ENCODE measurements at regions not wholly inside any gene's neighbourhood (a gene's known extent, or its start where the extent isn't known, plus 50 kb on each side); places are given as distances from the start of the nearest gene placed in this dataset.

DNA sequence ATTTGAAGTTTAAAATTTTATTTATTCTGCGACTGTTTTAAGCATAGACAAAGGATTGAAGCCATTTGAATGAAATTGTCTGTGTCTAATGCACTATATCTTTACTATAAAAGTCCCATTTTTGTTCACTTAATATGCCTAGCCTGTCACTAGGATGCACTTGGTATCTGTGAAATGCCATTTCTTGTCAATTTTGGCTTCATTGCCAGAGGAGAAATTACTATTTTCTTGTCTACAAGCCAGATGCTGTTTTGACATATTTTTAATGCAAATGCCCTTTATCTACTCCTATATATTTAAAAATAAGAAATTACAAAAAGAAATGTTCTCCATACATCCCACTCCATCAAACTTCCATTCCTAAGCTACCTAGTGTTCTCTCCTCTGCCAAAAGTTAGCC is 1704.5 kb upstream of the RAG2 start:
- WGBS, 2 donors = 0 to 2% methylated on average over 1 of the region's 1 CpG
- H3K4me3 ChIP-seq = no peak overlapping the region

DNA sequence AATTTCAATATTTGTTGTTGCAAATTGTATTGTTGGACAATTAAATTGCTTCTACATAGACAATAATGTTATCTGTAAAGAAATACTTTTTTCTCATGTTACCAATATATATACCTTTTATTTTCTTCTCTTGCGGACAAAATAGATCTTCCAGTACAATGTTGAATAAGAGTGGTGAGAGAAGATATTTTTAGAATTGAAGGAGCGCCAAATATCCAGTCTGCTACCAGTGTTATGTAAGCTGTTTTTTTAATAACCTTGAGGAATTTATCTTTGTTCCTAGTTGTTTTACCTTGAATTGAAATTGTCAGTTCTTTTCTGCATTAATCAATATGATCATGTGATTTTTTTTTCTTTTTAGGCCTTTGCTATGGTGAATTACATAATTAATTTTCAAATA is 1702.5 kb upstream of the RAG2 start:
- ATAC-seq = peak in 2 of 8 donors; percentile 37 to 50
- Histone ChIP-seq H3K27ac (no peak overlapping the region), H3K27me3 (no peaks in the 10 kb centered on the region), H3K9me3 (peaks cover 0 to 5% (median 0%) of the 10 kb centered on the region in 11 donors), H3K4me3 (no peak overlapping the region), H3K4me1 (peaks cover 0 to 8% (median 0%) of the 10 kb centered on the region in 9 donors), H3K36me3 (no peaks in the 10 kb centered on the region)
- TF ChIP-seq, protein P1, sequence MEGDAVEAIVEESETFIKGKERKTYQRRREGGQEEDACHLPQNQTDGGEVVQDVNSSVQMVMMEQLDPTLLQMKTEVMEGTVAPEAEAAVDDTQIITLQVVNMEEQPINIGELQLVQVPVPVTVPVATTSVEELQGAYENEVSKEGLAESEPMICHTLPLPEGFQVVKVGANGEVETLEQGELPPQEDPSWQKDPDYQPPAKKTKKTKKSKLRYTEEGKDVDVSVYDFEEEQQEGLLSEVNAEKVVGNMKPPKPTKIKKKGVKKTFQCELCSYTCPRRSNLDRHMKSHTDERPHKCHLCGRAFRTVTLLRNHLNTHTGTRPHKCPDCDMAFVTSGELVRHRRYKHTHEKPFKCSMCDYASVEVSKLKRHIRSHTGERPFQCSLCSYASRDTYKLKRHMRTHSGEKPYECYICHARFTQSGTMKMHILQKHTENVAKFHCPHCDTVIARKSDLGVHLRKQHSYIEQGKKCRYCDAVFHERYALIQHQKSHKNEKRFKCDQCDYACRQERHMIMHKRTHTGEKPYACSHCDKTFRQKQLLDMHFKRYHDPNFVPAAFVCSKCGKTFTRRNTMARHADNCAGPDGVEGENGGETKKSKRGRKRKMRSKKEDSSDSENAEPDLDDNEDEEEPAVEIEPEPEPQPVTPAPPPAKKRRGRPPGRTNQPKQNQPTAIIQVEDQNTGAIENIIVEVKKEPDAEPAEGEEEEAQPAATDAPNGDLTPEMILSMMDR (IDR thresholded peaks at IDR 0.05) = no peak
- intact Hi-C loops (cut with DNase I) = loop anchor here in 2 of 10 donors (10.0 kb wide), 2 partner anchors 56 to 1346 kb away; no protein-coding TSS in a partner anchor
- no peak for DNase-seq
- 37 to 53% methylated on average over 2 of the region's 2 CpGs for WGBS, 2 donors

More for the DNA sequence above, 1704.5 kb upstream of the RAG2 start:
- intact Hi-C loops (cut with DNase I) = loop anchor here in 2 of 10 donors (10.0 kb wide), 2 partner anchors 58 to 1348 kb away; no protein-coding TSS in a partner anchor
- H3K27ac ChIP-seq = no peak overlapping the region
- DNase-seq (no peak), ATAC-seq (no peak)
- TF ChIP-seq, protein P1 (IDR thresholded peaks at IDR 0.05) = no peak
- peaks cover 0 to 8% (median 0%) of the 10 kb centered on the region in 9 donors for H3K4me1 ChIP-seq
- H3K9me3 ChIP-seq = no peaks in the 10 kb centered on the region
- no peaks in the 10 kb centered on the region for H3K27me3 ChIP-seq
- H3K36me3 ChIP-seq = no peaks in the 10 kb centered on the region

DNA sequence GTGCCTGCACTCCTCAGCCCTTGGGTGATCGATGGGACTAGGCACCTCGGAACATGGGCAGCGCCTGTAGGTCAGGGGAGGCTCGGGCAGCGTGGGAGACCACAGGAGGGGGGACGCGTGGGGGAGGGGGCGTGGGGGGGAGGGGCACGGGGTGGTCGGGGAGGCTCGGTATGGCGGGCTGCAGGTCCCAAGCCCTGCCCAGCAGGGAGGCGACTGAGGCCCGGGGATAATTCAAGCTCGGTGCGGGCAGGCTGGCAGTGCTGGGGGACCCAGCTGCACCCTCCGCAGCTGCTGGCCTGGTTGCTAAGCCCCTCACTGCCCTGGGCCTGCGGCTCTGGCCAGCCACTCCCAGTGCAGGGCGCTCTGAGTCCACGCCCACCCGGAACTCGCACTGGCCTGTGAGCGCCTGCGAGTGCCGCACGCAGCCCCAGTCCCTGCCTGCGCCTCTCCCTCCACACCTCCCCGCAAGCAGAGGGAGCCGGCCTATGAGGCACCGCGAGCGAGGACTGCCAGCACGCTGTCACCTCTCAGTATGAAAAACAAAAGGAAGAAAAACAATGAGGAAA is 1698.3 kb upstream of the RAG2 start:
- WGBS, 2 donors = 94 to 95% methylated on average over 33 of the region's 33 CpGs
- Histone ChIP-seq H3K4me1 (peaks cover 0 to 8% (median 0%) of the 10 kb centered on the region in 9 donors), H3K36me3 (no peaks in the 10 kb centered on the region), H3K4me3 (no peak overlapping the region), H3K9me3 (peaks cover 0 to 20% (median 0%) of the 10 kb centered on the region in 11 donors), H3K27ac (no peak overlapping the region), H3K27me3 (no peaks in the 10 kb centered on the region)
- no peak for DNase-seq
- ATAC-seq = no peak
- intact Hi-C loops (cut with DNase I) = no loop called here
- TF ChIP-seq, protein P1 (IDR thresholded peaks at IDR 0.05) = no peak

DNA sequence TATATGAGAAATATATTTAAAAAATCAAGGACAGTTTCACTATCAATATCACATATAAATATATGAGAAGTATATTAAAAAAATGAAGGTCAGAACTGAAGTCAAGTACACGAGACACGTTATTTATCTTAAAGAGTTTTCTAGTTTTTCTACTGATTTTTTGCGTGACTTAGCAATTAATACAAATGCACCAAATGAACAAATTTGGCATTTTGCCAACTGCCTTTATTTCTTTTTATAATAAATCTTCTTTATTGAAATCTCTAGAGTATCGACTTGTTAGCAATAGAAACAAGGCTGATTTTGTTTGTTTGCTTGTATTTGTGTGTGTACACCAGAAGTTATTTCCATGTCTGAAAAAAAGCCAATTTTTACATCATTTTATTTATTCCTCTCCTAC is 1684.7 kb upstream of the RAG2 start:
- Histone ChIP-seq H3K4me3 (no peak overlapping the region), H3K9me3 (peaks cover 0 to 6% (median 0%) of the 10 kb centered on the region in 11 donors), H3K4me1 (no peaks in the 10 kb centered on the region), H3K27ac (no peak overlapping the region), H3K36me3 (no peaks in the 10 kb centered on the region), H3K27me3 (no peaks in the 10 kb centered on the region)
- 84 to 86% methylated on average over 4 of the region's 4 CpGs for WGBS, 2 donors
- ATAC-seq = no peak
- intact Hi-C loops (cut with DNase I) = no loop called here
- no peak for DNase-seq
- TF ChIP-seq, protein P1 (IDR thresholded peaks at IDR 0.05) = no peak

All from heart right ventricle (tissue), 16 donors.